HepG2 (cell line): ENCODE measurements at regions not wholly inside any gene's neighbourhood (a gene's known extent, or its start where the extent isn't known, plus 50 kb on each side); places are given as distances from the start of the nearest gene placed in this dataset.

Source experiments
- ADNP ChIP-seq: sonication (generic); formaldehyde crosslinking; IDR thresholded peaks from 2 replicates; pipeline ENCODE4 v1.4.0; 2020; ENCODE audit warnings: missing genetic modification reagents
- ARNT2 ChIP-seq: sonication (generic); formaldehyde crosslinking; IDR thresholded peaks from 2 replicates; pipeline ENCODE4 v1.8.0; 2022; ENCODE audit warnings: mild to moderate bottlenecking, low read depth, missing genetic modification reagents, moderate library complexity
- CSRNP2 ChIP-seq: sonication (generic); formaldehyde crosslinking; conservative IDR thresholded peaks from 2 replicates; pipeline ENCODE4 v1.8.0; 2022; ENCODE audit warnings: low read depth, missing genetic modification reagents
- ETV5 ChIP-seq: IDR thresholded peaks from 2 replicates; pipeline ENCODE4 v1.6.1; 2018; ENCODE audit warnings: missing biosample characterization, missing genetic modification reagents, inconsistent platforms, borderline replicate concordance
- FOXO4 ChIP-seq: sonication (generic); formaldehyde crosslinking; conservative IDR thresholded peaks from 2 replicates; pipeline ENCODE4 v1.8.1; 2023; ENCODE audit warnings: missing genetic modification reagents
- ISX ChIP-seq: sonication (generic); formaldehyde crosslinking; conservative IDR thresholded peaks from 2 replicates; pipeline ENCODE4 v1.5.0; 2020; ENCODE audit warnings: missing genetic modification reagents
- SOX5 ChIP-seq: IDR thresholded peaks from 2 replicates; pipeline ENCODE4 v1.6.1; 2016; ENCODE audit warnings: borderline replicate concordance
- STAT6 ChIP-seq: sonication (generic); formaldehyde crosslinking; IDR thresholded peaks from 2 replicates; pipeline ENCODE4 v1.4.0; 2020; ENCODE audit warnings: missing genetic modification reagents, mild to moderate bottlenecking, borderline replicate concordance
- THRA ChIP-seq: sonication (generic); formaldehyde crosslinking; IDR thresholded peaks from 2 replicates; pipeline ENCODE4 v1.4.0; 2020; ENCODE audit warnings: missing genetic modification reagents, borderline replicate concordance
- ZBTB2 ChIP-seq: sonication (generic); formaldehyde crosslinking; IDR thresholded peaks from 2 replicates; pipeline ENCODE4 v1.8.0; 2022; ENCODE audit warnings: low read depth, missing genetic modification reagents
- ZNF496 ChIP-seq: sonication (generic); formaldehyde crosslinking; IDR thresholded peaks from 2 replicates; pipeline ENCODE4 v1.8.1; 2023; ENCODE audit warnings: mild to moderate bottlenecking, moderate library complexity, missing genetic modification reagents; ENCODE audit not compliant: insufficient replicate concordance
- ZNF512 ChIP-seq: sonication (generic); formaldehyde crosslinking; IDR thresholded peaks from 2 replicates; pipeline ENCODE4 v1.4.0; 2020; ENCODE audit warnings: mild to moderate bottlenecking, missing genetic modification reagents
- ZNF761 ChIP-seq: sonication (generic); formaldehyde crosslinking; conservative IDR thresholded peaks from 2 replicates; pipeline ENCODE4 v1.4.0; 2020; ENCODE audit warnings: mild to moderate bottlenecking, missing genetic modification reagents
- ZNF780A ChIP-seq: sonication (generic); formaldehyde crosslinking; IDR thresholded peaks from 2 replicates; pipeline ENCODE4 v1.8.0; 2022; ENCODE audit warnings: mild to moderate bottlenecking, missing genetic modification reagents, moderate library complexity
- TF ChIP-seq, protein P1 (sequence below): sonication (generic); formaldehyde crosslinking; IDR thresholded peaks from 2 replicates; pipeline ENCODE4 v1.5.1; 2020; ENCODE audit warnings: missing genetic modification reagents, mild to moderate bottlenecking, borderline replicate concordance

DNA sequence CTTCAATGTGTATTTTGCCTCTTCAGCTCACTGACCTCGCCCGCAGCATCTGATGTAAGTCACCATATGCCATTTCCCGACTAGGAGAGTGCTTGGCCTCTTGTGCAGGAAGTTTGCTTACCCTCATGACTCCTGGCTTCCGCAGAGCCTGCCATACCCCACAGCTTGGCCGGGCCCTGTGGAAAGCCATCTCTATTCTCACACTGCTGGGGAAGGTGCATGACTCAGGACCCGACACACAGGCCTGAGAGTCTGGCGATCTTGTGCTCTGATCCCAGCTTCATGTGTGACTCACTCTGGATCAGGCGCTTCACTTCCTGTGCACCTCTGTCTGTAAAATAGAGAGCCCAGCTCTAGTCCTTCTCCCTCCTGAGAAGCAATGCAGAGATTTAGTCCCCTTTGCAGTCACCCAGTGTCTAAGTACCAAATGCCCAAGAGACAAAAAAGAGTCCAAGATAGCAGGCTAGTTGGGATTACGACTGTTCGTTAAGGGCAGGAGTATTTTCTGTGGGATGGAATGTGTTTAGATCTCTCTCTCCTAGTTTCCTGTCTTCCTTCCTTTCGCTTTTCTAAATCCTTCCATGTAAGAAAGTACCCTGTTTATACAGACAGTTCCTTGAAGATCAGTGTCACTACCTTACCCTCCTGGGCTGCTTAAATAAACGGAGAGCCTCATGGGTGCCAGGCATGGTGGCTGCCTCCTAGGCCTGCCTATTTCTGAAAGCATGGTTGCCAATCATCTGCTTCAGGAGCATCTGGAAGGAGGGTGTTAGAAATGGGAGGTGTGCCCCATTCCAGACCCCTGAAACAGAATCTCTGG is 62.8 kb upstream of the KIF26B start (continued):
- TF ChIP-seq STAT6 (CRISPR knock-in tag) (no peak), ZNF761 (CRISPR knock-in tag) (no peak), ADNP (CRISPR knock-in tag) (no peak), FOXO4 (no peak), ZNF512 (CRISPR knock-in tag) (no peak), ISX (no peak), THRA (peak; percentile 45; the same call in 1 of the 2 replicates), ARNT2 (CRISPR knock-in tag) (no peak), ZNF496 (CRISPR knock-in tag) (no peak), ZNF780A (no peak), CSRNP2 (CRISPR knock-in tag) (no peak), ZBTB2 (no peak), ETV5 (peak; percentile 93), SOX5 (CRISPR knock-in tag) (peak; percentile 43; the same call in 1 of the 2 replicates)
- TF ChIP-seq, protein P1, sequence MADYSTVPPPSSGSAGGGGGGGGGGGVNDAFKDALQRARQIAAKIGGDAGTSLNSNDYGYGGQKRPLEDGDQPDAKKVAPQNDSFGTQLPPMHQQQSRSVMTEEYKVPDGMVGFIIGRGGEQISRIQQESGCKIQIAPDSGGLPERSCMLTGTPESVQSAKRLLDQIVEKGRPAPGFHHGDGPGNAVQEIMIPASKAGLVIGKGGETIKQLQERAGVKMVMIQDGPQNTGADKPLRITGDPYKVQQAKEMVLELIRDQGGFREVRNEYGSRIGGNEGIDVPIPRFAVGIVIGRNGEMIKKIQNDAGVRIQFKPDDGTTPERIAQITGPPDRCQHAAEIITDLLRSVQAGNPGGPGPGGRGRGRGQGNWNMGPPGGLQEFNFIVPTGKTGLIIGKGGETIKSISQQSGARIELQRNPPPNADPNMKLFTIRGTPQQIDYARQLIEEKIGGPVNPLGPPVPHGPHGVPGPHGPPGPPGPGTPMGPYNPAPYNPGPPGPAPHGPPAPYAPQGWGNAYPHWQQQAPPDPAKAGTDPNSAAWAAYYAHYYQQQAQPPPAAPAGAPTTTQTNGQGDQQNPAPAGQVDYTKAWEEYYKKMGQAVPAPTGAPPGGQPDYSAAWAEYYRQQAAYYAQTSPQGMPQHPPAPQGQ (CRISPR knock-in tag) = no peak
